ENCODE measurements at regions not wholly inside any gene's neighbourhood (a gene's known extent, or its start where the extent isn't known, plus 50 kb on each side); places are given as distances from the start of the nearest gene placed in this dataset.

GRCh38 chr16:6021276-6021943 lies 923.8 kb upstream of the EEF2KMT start:
- DNase-seq (ENCODE audit: low read depth in 1 of 2, low spot score in 1 of 2), result no peak

GRCh38 chr16:6020162-6020985 lies 922.8 kb upstream of the EEF2KMT start:
- DNase-seq (ENCODE audit: low read depth in 1 of 2, low spot score in 1 of 2), result no peak

GRCh38 chr16:6019490-6019991 lies 921.9 kb upstream of the EEF2KMT start:
- no peak for DNase-seq (ENCODE audit: low read depth in 1 of 2, low spot score in 1 of 2)

- no peak for DNase-seq (ENCODE audit: low read depth in 1 of 2, low spot score in 1 of 2)
Observed at GRCh38 chr16:6018848-6019489, 921.4 kb upstream of the EEF2KMT start.

- no peak for DNase-seq (ENCODE audit: low read depth in 1 of 2, low spot score in 1 of 2)
Observed at GRCh38 chr16:6016530-6017184, 919.1 kb upstream of the EEF2KMT start.

- DNase-seq (ENCODE audit: low read depth in 1 of 2, low spot score in 1 of 2), result no peak
Observed at GRCh38 chr16:6012716-6013115, 915.1 kb upstream of the EEF2KMT start.

GRCh38 chr16:6009151-6009550 lies 911.6 kb upstream of the EEF2KMT start:
- no peak for DNase-seq (ENCODE audit: low read depth in 1 of 2, low spot score in 1 of 2)

- no peak for DNase-seq (ENCODE audit: low read depth in 1 of 2, low spot score in 1 of 2)
Observed at GRCh38 chr16:6008670-6009069, 911.1 kb upstream of the EEF2KMT start.

- no peak for DNase-seq (ENCODE audit: low read depth in 1 of 2, low spot score in 1 of 2)
Observed at GRCh38 chr16:5993356-5993755, 895.8 kb upstream of the EEF2KMT start.

GRCh38 chr16:5982979-5983378 lies 885.4 kb upstream of the EEF2KMT start:
- DNase-seq (ENCODE audit: low read depth in 1 of 2, low spot score in 1 of 2), result no peak

- DNase-seq (ENCODE audit: low read depth in 1 of 2, low spot score in 1 of 2), result no peak
Observed at GRCh38 chr16:5979905-5980550, 882.4 kb upstream of the EEF2KMT start.

GRCh38 chr16:5977329-5977728 lies 879.7 kb upstream of the EEF2KMT start:
- DNase-seq (ENCODE audit: low read depth in 1 of 2, low spot score in 1 of 2), result no peak

- no peak for DNase-seq (ENCODE audit: low read depth in 1 of 2, low spot score in 1 of 2)
Observed at GRCh38 chr16:5972747-5973146, 875.2 kb upstream of the EEF2KMT start.

- no peak for DNase-seq (ENCODE audit: low read depth in 1 of 2, low spot score in 1 of 2)
Observed at GRCh38 chr16:5971924-5972323, 874.3 kb upstream of the EEF2KMT start.

- DNase-seq (ENCODE audit: low read depth in 1 of 2, low spot score in 1 of 2), result no peak
Observed at GRCh38 chr16:5971106-5971505, 873.5 kb upstream of the EEF2KMT start.

- no peak for DNase-seq (ENCODE audit: low read depth in 1 of 2, low spot score in 1 of 2)
Observed at GRCh38 chr16:5966004-5966403, 868.4 kb upstream of the EEF2KMT start.

GRCh38 chr16:5965321-5965720 lies 867.7 kb upstream of the EEF2KMT start:
- DNase-seq (ENCODE audit: low read depth in 1 of 2, low spot score in 1 of 2), result no peak

GRCh38 chr16:5951486-5951885 lies 853.9 kb upstream of the EEF2KMT start:
- no peak for DNase-seq (ENCODE audit: low read depth in 1 of 2, low spot score in 1 of 2)

- DNase-seq (ENCODE audit: low read depth in 1 of 2, low spot score in 1 of 2), result no peak
Observed at GRCh38 chr16:5944971-5945370, 847.4 kb upstream of the EEF2KMT start.

GRCh38 chr16:5938607-5939006 lies 841.0 kb upstream of the EEF2KMT start:
- no peak for DNase-seq (ENCODE audit: low read depth in 1 of 2, low spot score in 1 of 2)

- no peak for DNase-seq (ENCODE audit: low read depth in 1 of 2, low spot score in 1 of 2)
Observed at GRCh38 chr16:5932906-5933305, 835.3 kb upstream of the EEF2KMT start.

Measured in activated CD4-positive, alpha-beta T cell treated with anti-CD3 and anti-CD28 coated beads, Interleukin-2, amount 50 U/mL, for 24 hours (primary cell).